HG03442 (cell line): ENCODE measurements at regions not wholly inside any gene's neighbourhood (a gene's known extent, or its start where the extent isn't known, plus 50 kb on each side); places are given as distances from the start of the nearest gene placed in this dataset.
A peak's percentile ranks its signal among the peaks of the same experiment; 100 is the strongest.

Experiments
- ATAC-seq: cut with Tn5 transposase; IDR thresholded peaks from one replicate; pipeline ENCODE4 v1.9.1; 2021; ENCODE audit warnings: mild to moderate bottlenecking, moderate library complexity; ENCODE audit not compliant: unreplicated experiment

DNA sequence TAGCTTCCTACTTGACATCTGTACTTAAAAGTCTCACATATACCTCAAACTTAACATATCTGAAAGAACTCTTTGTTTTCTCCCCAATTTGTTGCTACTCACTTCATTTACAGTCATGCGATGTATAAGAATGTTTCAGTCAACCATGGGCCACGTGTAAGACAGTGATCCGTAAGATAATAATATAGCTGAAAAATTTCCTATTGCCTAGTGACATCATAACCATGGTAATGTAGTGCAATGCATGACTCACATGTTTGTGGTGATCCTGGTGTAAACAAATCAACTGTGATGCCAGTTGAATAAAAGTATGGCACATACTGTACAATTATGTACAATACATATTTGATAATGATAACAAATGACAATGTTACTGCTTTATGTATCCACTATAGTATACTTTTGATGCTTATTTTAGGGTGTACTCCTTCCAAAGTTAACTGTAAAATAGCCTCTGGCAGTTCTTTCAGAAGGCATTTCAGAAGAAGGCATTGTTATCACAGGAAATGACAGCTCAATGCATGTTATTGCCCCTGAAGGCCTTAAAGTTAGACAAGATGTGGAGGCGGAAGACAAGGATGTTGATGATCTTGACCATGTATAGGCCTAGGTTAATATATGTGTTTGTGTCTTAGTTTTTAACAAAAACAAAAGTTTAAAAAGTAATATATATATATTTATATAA, 579.0 kb downstream of the EPHA7 start:
- ATAC-seq, result no peak

DNA sequence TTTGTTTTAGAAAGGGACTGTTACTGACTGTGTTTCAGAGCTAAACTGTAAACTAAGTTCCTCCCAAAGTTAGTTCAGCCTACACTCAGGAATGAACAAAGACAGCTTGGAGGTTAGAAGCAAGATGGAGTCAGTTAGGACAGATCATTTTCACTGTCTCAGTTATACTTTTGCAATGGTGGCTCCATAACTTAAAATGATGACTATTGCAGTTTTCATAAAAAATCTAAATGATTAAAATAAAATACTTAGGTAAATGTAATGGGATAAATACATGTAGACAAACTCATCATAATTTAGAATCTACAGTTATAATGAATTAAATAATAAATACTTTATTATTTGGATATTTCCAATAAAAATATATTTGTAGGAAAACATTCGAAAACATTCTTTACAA, 590.6 kb downstream of the EPHA7 start:
- no peak for ATAC-seq

DNA sequence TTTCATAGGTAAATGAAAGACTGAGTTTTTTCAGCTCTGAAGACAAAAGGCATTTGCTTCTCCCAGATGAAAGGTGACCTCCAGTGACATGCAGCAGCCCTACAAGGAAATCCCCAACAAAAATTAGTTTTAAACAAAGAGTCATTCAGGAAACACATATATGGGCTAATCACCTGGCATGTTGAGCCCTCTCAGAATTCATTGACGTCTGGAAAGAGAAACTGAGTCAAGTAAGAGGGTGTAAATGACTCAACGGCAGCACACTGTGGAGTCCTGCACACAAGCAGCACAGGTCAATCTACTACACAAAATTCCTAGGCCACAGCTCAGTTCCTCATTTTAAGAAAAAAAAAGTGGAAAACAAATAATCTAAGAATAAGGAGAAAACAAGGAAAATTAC, 592.3 kb downstream of the EPHA7 start:
- ATAC-seq, result no peak

DNA sequence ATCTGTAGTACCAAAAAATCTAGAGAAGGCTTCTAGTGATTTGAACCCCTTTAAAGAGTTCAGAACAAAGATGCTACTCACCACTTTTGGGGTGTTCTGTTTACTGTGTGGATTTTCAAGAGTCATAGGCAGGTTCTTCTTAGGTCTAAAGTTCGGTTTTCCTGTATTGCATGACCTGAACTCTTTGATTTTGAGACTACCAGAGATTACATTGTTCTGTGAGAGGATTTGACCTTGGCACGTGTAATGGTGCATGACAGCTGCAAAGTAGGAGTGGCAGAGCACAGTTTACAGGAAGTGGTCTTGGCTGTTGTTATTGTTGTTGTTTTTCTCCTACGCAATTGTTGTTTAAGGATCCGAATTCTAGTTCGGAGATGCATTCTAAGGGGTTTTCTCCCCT, 592.7 kb downstream of the EPHA7 start:
- ATAC-seq, result no peak

DNA sequence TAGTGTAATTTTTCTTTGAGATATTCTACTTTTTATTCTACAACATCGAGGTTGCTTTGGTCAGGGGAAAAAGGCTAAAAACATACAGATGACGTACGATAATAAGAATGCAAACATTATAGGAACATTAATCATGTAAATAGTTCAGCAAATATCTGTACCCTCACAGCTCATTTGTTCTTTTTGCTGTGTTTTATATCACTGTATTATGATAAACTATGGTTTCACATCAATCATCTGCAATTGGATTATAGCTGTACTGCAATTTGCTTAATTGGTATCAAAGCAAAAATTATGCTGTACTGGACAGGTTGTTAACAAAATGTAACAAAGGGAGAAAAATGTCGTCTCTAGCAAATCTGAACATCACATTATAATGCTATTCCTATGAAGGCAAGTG, 597.1 kb downstream of the EPHA7 start:
- no peak for ATAC-seq

DNA sequence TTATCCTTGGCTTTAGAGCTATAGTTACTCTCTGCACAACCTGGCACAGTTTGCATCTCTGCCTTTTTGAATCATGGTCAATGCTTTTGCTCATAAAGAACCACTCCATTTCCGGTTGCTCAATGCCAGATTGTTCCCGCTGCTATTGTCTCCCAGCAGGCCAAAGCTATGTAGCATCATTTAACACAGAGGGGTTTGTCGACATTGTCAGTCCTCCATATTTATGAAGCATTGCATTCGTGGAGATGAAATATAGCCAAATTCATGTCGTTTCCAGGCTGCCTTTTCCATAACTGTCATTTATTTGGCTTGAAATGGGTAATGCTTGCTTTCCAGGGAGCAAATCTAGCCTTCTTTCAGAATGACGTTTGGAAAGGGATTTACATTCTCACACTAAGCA, 598.8 kb downstream of the EPHA7 start:
- ATAC-seq, result no peak

DNA sequence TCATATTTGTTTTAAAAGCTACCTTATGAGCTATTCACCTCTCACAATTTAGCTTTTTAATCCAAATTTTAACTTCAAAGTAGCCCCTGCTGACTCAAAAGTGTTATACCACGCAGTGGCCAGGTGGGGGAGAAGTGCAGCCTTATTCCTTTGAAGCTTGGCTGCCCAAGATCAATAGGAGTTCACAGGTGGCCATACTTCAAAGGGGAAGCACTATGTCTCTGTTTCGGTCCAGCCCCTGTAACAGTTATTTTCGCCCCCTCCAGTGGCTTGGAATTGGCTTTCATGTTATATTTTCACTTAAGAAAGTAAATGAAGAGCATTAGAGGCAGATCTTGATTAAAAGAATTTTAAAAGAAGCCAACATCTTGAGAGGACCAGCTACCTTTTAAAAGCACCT, 608.4 kb downstream of the EPHA7 start:
- ATAC-seq, result peak; percentile 100

DNA sequence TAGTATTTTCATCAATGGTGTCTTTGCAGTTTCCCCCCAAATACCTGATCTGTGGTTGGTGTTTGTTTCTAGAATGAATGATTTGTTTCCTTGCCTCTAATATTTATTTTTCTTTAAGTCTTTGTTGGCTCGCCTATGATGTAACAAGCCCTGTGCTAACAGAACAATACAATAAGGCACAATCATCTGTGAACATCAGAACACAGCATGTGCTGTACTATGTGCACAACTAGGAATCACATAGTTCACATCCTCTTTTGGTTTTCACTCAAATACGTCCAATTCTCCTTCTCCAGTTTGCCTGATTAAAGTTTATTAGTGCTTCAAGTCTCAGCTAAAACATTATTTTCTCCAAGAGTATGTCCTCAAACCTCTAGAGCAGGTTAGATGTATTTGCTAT, 613.1 kb downstream of the EPHA7 start:
- no peak for ATAC-seq

DNA sequence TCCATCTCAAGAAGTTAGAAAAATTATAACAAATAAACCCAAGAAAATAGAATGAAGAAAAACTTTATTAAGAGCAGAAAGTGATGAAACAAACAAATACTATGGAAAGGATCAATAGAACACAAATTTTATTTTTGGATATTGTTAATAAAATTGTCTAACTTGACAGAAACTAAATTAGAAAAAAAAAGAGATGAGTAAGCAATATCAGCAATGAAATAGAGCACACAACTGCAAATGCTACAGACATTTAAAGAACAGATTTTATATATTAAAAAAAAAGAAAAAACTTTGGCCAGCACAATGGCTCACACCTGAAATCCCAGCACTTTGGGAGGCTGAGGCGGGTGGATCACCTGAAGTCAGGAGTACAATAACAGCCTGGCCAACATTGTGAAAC, 628.0 kb downstream of the EPHA7 start:
- no peak for ATAC-seq

DNA sequence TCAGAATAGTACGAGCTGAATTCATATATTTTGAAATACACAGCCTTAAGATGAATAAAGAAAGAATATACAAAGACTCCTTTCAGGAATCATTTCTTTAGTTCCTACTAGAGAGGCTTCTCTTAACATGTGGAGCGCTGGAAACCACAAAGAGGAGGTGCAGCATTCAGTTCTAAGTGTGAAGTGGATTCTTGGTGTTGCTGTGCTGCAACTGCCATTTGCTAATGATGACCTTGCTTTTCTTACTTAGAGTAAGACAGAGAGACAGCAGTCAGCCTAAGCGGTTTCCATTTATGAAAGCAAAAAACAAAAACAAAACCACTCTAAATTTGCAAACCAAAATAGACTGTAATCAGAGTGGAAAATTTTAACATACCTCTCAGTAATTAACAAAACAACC, 629.0 kb downstream of the EPHA7 start:
- no peak for ATAC-seq

DNA sequence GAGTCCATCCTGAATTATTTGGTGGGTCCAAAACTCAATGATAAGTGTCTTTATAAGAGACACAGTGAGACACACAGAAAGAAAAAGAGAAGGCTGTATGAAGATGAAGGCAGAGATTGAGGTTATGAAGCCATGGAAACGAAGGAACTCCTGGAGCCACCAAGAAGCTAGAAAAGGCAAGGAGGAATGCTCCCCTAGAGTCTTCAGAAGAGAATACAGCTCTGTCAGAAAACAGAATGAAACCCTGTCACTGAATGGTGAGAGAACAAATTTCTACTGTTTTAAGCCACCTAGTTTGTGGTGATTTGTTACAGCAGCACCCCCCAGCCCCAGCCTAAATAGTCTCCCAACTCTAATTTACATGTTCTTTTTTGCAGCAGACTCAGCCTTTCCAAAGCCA, 635.1 kb downstream of the EPHA7 start:
- no peak for ATAC-seq

DNA sequence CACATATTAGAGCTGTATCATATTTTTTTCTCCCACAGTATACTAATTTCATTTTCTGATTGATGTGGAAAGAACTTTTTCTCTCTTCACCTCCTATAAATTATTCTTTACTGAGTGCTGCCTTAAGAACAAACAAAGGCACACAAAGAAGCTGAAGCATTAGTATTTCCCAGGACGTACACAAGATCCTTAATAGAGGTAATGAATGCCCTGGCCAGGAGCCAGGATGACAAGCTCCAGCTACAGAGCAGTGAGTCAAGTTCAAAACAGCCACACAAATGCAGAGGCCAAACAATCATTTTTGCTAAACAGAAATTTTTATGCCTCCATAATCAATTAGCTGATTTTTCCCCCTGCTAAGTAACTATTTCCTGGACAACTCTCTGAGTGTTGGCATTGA, 639.6 kb downstream of the EPHA7 start:
- ATAC-seq, result no peak

DNA sequence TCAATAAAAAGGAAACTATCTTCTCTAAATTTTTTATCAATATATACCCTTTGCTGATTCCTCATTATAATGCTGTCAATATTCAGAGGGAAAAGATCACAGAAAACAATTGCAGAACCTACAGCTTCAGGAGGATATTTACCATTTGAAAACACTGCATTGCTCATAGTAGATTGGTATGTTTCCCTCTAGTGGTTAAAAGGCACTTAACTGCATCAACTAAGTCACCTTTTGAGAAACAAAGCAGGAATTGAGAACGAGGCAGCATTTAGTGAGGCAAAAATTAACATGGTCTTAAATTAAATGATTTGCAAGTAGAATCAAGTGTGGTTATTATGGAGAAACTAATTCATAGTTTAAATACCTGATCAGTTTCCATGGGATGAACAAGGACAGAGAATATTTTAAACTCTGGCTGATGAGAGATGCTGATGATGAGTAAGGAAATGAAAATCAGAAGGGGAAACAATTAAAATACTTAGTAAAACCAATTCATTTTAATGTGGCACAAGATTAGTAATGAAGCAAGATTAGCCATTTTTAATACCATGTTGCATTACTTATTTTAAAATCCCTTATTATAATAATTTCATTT, 642.1 kb downstream of the EPHA7 start:
- ATAC-seq, result no peak

DNA sequence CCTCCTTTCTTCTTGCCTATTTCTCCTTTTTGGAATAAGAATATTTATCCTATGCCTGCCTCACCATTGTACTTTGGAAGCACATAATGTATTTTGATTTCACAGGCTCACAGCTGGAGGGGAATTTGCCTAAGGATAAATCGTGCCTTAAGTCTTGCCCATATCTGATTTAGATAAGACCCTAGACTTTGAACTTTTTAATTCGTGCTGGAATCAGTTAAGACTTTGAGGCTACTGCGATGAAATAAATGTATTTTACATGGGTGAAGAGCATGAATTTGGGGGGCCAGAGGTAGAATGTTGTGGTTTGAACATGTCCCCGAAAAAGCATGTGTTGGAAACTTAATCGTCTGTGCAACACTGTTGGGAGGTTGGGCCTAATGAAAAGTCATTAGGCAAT, 648.8 kb downstream of the EPHA7 start:
- ATAC-seq, result no peak

DNA sequence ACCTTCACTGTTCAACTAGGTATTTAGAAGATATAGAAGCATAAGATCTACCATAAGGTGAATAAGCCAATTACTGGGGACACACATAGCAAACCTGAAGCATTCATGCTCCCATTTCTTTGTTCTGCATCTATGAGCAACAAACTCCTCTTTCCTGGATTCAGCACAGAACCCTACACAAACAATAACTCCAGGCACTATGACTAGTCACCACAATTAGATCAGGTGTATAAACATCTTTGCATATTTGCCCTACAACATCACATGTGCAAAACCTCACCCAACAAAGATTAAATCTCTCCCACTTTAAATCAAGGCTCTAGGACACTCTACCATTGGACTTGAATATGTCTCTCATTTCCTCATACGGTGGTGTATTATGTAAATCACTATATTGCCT, 652.3 kb downstream of the EPHA7 start:
- ATAC-seq, result no peak

DNA sequence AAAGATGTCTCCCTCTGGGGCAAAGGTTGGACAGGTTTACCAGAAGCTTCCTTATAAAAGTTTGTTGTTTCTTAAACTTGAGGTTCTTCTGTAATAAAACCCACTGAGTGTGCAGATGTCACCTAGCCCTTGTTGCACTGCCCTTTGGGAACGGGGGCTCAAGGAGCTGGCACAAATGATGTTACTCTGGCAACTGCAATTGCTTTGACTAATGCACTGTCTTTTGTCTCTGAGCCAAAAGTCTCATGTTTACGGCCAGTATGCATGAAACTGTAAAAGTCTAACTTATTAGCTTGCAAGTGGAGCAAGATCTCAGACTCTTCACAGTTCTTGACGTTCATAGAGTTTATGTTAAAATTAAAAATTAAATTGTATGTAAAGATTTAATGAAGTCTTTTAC, 655.7 kb downstream of the EPHA7 start:
- no peak for ATAC-seq

DNA sequence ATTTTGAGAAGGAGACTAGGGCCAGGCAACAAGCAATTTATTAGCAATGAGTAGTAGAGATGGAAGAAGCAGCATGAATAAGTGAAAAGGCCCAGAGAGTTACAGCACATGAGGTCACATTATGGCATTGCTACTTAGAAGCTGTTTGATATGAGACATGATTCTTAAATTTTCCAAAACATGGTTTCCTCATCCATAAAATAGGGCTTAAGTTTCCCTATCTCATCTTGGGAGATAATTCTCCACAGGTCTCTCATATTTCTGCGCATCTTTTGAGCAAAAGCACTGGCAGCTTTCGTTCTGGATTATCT, 656.1 kb downstream of the EPHA7 start:
- no peak for ATAC-seq

DNA sequence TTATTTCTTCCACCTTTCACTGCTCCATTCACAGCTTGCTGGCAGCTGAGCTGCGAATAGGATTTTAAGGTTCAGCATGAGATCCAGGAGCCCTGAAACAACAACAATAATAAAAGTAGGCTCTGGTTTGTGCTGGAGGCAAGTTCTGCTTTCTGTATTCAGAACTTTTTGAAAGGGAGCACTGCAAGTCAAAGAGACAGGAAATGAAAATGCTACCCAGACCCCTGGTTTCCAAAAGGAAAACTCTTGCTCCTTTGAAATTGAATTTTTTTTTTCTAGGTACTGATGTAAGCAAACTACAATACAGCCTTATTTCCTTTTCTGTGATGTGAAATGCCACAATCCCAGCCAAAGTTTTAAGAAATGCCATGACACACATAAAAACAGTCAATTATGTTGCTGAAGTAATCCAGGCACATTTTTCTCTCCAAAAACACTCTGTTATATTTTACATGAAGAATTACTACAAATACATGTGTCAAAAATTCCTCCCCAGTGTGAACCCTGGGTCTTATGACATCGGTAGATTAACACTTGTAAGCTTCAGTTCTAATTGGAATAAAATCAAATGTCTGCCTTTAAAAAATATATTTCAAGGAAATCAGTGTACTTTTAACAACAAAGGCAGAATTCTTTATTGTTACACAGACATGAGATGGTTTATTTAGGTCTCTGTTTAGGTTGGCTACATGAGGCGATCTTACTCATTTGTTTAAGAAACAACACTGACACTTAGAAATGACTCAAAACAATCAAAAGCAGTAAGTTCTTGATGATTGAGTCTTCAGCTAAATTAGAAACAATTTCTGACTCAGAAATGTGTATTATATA, 656.7 kb downstream of the EPHA7 start:
- no peak for ATAC-seq

DNA sequence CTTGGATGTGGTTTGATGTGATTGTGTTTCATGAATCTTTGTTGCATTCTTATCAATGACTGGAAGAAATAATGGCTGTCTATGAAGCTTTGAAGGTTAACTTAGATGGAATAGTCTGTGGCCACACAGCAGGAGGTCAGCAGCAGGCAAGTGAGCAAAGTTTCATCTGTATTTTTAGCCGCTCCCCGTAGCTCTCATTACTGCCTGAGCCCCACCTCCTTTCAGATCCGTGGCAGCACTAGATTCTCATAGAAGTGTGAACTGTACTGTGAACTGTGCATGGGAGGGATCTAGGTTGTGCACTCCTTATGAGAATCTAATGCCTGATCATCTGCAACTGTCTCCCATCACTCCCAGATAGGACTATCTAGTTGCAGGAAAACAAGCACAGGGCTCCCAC, 660.2 kb downstream of the EPHA7 start:
- ATAC-seq, result no peak

DNA sequence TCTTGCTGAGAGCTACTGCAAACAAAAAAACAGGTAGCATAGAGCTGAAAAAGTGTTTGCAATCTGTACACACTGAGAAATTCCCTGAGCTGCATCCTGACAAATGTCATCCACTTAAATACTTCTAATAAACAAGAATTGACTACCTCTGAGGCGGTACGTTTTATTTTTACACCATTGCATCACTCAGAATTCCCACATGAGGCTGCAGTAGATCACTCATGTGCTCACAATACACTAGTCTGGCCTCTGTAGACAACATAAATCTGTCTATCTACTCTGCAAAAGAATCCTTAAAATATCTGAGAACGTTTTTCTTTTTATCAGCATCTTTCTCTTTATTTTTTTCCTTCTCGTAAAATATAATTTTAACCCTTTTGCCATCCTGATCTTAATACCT, 661.4 kb downstream of the EPHA7 start:
- no peak for ATAC-seq

DNA sequence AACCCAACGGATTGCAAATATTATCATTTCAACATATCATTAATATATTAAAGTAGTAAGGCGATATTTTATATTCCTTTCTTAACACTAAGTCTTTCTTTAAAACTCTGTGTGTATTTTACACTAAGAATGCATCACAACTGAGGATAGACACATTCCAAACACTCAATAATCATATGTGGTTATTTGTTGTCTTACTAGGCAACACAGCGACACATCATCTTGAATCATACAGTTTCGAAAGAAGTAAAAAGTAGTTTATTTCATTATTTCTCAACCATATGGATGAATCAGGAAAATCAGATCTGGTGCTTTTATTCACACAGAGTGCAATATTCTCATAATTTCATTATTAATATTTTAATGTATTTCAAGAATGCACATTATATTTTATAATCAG, 662.4 kb downstream of the EPHA7 start:
- ATAC-seq, result no peak

DNA sequence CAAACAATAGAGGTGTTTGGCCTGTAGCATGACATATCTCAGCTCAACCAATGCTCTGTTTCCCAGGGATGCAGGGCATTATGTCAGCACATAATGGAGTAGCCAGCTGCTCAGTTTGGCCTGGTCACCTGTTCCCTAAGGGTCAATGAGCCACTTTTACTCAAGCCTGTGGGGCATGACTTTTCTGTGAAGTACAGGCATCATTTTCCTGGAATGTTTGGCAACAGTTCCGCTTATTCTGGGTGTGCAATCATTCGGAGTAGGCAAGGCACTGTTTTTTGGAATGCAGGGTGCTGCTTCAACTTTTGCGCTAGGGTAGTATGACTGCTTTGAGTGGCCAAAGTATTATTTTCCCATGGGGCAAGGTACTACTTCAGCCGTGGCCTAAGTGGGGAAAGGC, 665.4 kb downstream of the EPHA7 start:
- no peak for ATAC-seq
